DND-41 (cell line): ENCODE measurements at regions not wholly inside any gene's neighbourhood (a gene's known extent, or its start where the extent isn't known, plus 50 kb on each side); places are given as distances from the start of the nearest gene placed in this dataset.

Source experiments
- CTCF ChIP-seq: IDR thresholded peaks from 2 replicates; pipeline ENCODE4 v1.5.1; 2012; ENCODE audit warnings: borderline replicate concordance, low read length, moderate library complexity, mild to moderate bottlenecking; ENCODE audit not compliant: poor library complexity, severe bottlenecking; ENCODE audit errors: extremely low read depth
- EZH2 ChIP-seq: IDR thresholded peaks from 3 replicates; pipeline ENCODE4 v1.6.1; 2012; ENCODE audit warnings: borderline replicate concordance, low read depth, mild to moderate bottlenecking, moderate library complexity, low read length, inconsistent platforms; ENCODE audit not compliant: severe bottlenecking

GRCh38 chr17:14950686-14951085, 314.4 kb downstream of the PMP22 start:
- no peak for TF ChIP-seq CTCF
- no peak for TF ChIP-seq EZH2
